ENCODE measurements at regions not wholly inside any gene's neighbourhood (a gene's known extent, or its start where the extent isn't known, plus 50 kb on each side); places are given as distances from the start of the nearest gene placed in this dataset.
"Not testable (repeated sequence)": the region's sequence is repeated elsewhere in the genome, so short reads cannot be mapped to it uniquely, and the experiment has no call there.

DNA sequence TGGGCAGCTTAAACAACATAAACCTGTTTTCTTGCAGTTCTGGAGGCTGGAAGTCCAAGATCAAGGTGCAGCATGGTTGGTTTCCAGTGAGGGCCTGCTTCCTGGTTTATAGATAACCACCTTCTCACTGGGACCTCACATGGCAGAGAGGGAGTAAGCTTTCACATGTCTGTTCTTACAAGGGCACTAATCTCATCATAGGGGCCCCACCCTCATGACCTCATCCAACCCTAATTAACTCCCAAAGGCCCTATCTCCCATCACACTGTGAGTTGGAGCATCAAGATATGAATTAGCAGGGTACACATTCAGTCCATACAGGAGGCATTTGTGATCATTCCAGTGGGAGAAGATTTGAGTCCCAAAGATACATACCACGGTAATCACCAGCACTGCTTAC is 50.5 kb upstream of the GRIN2A start:
- no peak for DNase-seq (ENCODE audit: low read depth)

DNA sequence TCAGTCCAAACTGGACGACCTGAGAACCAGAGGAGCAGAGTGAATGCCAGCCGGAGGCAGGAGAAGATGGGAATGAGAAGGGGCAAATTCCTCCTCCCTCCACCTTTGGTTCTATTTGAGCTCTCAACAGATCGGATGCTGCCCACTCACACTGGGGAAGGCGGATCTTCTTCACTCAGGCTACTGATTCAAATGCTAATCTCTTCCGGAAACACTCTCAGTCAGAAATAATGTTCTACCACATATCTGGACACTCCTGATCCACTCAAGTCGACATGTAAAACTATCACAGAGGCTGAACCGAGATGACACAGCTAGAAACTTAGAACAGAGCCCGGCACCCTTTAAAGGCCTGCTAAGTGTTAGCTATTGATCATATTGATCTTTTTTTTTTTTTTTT is 57.4 kb upstream of the GRIN2A start:
- DNase-seq (ENCODE audit: low read depth), result no peak

DNA sequence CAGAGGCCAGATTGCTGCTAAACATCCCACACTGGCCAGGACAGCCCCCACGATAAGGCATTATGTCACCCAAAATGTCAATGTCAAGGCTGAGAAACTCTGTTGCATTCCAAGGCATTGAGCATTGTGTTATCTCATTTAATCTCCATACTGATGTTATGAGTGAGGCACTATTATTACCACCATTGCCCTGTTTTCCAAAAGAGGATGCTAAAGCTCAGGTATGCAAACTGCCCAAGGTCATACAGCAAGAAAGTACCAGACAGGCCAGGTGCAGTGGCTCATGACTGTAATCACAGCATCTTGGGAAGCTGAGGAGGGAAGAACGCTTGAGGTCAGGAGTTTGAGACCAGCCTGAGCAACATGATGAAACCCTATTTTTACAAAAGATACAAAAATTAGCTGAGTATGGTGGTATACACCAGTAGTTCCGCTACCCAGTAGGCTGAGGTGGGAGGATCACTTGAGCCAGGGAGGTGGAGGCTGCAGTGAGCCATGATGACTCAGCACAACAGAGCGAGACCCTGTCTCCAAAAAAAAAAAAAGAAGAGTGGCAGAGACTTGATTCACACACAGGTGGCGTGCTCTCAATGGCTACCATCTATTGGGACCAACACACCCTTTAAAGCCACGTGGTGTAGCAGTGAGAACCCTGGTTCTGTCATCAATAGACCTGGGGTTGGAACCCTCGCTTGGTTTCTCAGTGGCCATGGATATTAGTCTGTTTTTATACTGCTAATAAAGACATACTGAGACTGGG is 58.8 kb upstream of the GRIN2A start:
- no peak for DNase-seq (ENCODE audit: low read depth)

DNA sequence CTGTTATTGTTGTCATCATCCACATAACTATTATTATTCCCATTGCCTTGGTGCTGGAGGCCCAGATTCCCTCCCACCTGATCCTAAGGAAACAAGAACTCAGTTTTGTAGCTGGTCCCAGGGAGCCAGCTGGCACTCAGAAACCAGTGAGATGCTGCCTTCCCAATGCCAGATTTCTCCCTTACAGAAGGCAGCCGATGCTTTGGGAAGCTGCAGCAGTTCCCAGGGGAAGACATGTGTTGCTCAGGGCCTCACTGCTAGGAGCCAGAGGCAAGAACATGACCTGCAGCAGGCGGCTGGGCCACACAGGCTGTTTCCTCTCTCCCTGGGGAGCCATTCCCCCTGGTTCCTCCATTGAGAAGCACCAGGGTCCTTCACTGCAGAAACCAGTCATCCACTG is 59.9 kb upstream of the GRIN2A start:
- no peak for DNase-seq (ENCODE audit: low read depth)

DNA sequence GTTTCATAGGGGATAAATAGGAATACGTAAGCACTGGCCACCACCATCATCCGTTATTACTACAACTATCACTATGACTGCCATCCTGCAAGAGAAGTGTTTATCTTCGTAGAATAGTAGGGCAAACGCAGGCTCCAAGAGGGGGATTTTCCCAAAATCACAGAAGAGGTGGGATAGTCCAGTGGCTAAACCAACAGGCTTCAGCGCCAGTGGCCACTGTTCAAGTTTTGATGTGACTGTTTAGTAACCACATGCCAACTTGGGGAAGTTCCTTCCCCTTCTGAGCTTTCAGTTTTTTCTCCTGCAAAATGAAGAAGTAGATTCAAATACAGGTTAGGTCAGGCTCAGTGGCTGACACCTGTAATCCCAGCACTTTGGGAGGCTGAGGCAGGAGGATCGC is 60.7 kb upstream of the GRIN2A start:
- DNase-seq (ENCODE audit: low read depth), result no peak

DNA sequence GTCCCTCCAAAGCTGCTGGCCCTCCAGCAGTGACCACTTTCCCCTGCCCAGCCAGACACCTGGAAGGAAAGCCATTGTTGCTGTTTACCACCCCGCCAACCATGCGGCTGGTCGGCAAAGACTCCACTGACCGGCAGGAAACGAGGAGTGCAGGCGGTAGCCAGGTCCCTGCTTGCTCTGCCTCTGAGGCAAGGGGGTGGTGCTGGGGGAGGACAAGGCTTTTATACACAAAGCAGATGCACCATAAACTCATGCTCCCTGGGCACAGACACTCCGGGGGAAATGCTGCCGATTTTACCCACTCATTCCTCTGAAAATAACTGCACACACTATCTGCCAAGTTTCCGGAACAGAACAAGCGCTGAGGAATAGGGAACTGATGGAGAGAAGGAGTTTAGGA is 62.8 kb upstream of the GRIN2A start:
- DNase-seq (ENCODE audit: low read depth), result no peak

DNA sequence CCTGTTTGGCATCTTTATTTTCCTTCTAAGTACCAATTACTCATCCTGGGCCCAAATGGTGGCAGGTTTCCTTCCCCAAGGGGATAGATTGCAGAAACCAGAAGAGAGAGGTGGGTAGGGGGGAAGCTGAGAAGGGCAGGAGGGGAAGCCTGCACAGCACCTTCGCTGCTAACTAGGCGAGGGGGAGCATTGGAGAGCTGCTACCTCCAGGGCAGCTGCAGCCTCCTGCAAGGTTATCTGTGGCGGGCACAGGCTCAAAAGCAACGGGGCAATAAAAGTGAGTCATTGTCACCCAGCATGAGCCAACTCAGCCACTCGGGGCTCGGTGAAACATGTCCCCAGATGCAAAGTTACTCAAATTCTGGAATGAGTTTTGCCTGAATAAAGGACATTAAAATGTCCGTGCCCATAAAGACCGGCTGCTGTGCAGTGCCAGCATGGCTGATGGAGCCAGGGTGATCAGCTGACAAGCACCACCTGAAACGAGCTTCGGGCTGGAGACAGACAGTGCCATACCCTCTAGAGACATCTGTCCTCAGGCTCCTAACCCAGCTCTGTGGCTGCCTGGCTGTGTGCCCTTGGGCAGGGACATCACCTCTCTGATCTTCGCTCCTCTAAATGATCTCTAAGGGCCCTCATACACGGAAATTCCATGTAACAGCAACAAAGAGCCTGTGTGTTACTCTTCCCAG is 68.1 kb upstream of the GRIN2A start:
- DNase-seq (ENCODE audit: low read depth), result no peak

DNA sequence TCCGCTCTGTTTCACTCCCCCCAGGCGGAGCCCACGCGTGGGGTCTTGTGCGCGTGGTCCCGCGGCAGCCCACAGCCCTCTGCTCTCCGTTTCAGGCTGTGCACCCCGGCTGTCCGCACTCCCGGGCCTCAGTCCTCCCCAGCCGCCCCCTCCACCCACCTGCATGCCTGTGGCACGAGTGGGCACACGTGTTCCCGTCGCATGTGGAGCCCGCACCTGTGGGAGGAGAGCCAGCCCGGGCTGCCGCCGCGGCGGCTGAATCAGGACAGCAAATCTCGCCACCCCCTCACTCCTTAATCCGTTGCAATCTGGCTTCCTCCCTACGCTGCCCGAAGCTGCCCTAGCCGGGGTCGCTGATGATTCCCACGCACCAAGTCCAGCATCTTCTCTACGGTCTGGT is 69.9 kb upstream of the GRIN2A start:
- no peak for DNase-seq (ENCODE audit: low read depth)

DNA sequence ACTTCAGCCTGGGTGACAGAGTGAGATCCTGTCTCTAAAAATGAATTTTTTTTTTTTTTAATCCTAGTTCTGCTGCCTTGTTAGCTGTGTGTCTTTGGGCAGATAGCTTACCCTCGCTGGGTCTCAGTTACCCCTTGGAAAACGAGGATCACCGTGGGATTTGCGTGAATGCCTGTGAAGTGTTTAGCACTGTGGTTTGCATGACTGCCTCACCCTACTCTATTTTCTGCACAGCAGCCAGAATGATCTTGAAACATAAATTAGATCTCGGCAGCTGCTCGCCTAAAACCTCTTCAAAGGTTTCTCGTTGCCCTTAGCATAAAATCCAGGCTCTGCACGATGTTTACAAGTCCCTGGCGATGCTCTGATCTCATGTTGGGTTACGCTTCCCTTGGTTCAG is 71.2 kb upstream of the GRIN2A start:
- DNase-seq (ENCODE audit: low read depth), result no peak

DNA sequence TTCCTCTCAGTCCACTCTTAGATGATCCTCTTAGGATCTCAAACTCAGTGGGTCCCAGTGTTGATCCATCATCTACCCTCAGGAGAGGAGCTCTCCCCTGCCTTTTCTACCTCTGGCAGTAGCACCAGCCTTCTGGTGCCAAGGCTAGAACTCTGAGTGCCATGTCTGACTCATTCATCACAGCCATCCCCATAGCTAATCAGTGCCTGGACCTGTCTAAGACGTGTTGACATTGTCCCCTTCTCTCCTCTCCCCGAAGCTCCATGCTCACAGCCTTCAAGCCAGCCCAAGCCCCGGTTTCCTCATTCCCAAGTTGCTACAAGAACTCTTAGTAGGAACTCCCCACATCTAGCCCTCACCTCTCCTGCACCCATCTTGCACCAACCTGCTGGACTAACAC is 73.5 kb upstream of the GRIN2A start:
- no peak for DNase-seq (ENCODE audit: low read depth)

DNA sequence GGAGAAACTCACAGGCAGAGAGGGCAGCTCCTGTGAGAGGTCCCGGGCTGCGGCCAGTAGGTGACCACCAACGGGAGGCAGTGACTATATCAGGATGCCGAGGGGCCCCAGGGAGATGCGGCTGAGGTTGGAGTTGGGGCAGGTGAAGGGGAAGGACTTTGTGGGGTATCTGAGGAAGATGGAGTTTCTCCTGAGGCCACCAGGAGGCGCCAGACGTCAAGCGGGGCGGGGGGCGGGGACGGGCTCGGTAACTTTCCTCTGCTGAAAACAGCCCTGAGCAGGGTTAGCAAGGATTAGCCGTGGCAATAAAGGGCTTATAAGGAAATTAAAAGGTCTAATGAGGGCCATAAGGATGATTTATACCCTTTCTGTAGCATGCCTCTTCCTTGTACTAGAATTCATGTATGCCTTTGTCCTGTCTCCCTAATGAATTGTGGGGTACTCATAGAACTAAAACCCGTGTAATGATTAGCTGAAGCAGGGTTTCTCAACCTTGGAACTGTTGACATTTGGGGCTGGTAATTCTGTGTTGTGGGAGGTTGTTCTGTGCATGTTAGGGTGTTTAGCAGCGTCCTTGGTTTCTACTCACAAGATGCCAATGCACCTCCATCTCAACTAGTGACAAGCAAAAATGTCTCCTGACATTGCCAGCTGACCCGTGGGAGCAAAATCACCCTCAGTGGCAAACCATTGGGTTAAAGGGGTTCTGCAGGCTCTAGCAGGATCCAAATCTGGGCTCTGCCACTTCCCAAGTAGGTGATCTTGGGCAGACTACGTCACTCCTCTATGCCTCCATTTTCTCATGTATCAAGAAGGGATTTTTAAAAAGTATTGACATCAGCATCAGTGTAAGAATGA is 74.8 kb upstream of the GRIN2A start:
- no peak for DNase-seq (ENCODE audit: low read depth)

DNA sequence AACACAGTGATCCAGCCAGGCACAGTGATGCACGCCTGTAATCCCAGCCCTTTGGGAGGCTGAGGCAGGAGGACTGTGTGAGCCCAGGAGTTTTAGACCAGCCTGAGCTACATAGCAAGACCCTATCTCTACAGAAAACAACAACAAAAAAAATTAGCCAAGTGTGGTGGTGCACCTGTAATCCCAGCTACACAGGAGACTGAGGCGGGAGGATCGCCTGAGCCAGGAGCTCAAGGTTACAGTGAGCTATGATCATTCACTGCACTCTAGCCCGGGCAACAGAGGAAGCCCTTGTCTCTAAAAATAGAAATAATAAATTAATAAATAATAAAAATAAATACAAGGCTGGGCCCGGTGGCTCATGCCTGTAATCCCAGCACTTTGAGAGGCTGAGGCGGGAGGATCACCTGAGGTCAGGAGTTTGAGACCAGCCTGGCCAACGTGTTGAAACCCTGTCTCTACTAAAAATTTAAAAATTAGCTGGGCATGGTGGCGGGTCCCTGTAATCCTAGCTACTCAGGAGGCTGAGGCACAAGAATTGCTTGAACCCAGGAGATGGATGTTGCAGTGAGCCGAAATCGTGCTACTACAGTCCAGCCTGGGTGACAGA is 75.5 kb upstream of the GRIN2A start:
- not testable (repeated sequence) for DNase-seq (ENCODE audit: low read depth)

DNA sequence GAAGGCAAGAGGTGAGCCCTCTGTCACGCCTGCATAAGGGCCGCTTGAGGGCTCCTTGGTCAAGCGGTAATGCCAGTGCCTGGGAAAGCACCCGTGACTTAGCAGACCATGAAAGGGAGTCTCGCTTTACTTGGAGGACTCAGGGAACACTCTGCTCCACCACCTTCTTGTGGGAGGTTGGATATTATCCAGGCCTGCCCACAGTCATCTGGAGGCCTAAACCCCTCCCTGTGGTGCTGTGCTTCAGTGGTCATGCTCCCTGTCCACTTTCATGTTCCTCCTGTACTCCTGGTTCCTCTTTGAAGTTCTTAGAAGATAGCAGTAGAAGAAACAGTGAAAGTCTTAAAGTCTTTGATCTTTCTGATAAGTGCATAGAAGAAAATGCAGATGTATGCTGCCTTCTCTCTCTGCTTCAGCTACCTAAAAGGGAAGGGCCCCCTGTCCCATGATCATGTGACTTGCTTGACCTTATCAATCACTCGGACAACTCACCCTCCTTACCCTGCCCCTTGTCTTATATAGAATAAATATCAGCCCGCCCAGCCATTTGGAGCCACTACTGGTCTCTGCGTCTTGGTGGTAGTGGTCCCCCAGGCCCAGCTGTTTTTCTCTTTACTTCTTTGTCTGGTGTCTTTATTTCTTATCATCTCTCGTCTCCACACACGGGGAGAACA is 76.8 kb upstream of the GRIN2A start:
- DNase-seq (ENCODE audit: low read depth), result not testable (repeated sequence)

DNA sequence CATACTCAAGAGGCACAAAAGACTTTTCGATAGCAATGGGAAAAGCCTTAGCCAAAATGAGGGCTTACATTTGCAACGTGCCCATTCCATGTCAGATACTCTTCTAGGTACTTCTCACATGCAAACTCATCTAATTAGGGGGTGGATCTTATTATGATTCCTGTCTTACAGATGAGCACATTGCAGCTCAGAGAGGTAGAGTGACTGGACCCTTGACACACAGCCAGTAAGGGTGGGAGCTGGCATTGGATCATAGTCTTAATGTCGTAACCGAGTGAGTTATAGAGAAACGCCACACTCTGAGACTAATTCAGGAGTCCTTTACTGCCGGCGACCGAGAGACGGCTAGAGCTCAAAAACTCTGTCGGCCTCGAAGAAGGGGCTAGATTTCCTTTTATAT is 78.8 kb upstream of the GRIN2A start:
- no peak for DNase-seq (ENCODE audit: low read depth)

DNA sequence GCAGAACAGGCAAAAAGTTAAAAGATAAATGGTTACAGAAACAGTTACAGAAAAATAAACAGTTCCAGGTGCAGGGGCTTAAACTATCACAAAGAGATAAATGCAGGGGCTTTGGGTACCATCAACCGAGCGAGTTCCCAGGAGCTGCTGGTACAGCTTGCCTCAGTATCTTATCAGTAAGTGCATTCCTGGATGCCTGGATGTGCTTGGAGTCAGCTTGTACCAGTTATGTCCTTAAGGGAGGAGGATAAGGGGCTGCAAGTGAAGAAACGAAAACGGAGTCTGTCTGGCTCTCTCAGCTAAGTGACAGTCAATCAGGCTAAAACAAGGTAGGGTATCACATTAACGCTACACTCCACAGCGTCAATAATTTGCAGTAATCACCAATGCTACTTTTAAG is 79.3 kb upstream of the GRIN2A start:
- not testable (repeated sequence) for DNase-seq (ENCODE audit: low read depth)

DNA sequence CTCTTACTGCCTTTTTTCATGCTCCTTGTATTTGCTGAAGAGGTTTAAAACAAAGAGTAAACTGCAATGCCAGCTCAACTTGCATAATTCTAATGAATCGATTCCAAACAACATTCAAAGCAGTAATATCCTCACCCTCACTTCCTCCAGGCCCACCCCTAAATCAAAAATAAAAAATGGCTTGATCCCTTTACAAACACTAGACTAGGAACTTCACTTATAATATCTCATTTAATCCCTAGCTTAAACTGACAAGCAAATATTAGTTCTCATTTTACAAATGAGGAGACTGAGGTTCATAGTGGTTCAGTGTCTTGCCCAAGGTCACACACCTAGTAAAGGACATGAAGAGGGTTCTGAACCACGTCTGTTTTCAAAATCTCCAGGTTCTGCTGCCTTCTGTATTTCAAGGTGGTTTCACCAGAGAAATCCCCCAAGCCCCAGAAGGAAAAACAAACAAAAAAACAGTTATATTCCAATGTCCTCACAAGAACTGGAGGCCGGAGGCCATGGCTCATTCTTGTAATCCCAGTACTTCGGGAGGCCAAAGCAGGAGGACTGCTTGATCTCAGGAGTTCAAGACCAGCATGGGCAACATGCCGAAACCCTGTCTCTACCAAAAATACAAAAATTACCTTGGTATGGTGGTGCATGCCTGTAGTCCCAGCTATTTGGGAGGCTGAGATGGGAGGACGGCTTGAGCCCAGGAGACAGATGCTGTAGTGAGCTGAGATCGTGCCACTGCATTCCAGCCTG is 80.3 kb upstream of the GRIN2A start:
- no peak for DNase-seq (ENCODE audit: low read depth)

DNA sequence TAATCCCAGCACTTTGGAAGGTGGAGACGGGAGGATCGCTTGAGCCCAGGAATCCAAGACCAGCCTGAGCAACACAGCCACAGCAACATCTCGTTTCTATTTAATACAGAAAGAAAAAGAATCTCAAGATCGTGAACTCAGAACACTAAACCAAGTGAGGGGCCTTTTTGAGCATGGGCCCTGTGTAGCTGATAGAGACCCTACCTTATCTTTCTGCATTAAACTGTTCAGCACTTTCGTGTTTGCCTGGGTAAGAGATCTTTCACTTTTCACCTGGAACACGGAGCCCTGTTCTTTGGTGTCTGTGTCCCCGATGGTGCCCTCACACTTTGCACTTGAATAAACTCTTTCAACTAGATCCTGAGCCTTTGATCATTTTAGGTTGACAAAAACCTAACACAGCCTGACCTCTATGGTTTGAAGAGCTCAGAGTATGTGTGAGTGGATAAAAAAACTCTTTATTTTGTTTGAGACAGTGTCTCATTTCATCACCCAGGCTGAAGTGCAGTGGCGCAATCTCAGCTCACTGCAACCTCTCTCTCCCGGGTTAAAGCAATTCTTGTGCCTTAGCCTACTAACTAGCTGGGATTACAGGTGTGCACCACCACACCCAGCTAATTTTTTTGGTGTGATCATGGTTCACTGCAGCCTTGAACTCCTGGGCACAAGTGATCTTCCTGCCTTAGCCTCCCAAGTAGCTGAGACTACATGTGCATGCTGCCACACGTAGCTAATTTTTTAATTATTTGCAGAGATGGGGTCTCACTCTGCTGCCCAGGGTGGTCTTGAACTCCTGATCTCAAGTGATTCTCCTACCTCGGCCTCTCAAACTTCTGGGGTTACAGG is 83.8 kb upstream of the GRIN2A start:
- no peak for DNase-seq (ENCODE audit: low read depth)

DNA sequence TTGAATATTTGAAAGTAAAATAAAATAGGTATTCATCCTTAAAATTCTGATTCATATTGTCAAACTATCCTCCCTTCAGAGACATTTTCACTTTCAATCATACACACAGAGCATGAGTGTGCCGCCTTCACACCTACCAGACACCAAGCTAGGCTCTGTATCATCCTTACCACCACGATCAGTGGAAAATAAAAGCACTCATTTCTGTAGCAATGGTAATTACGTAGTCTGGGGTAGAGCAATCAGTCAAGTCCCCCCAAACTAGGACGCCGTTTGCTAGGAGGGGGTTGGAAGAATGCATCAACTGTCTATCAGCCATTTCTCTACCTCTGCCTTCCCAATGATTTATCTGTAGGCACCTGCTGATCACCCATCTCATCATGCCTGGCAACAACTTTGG is 84.6 kb upstream of the GRIN2A start:
- no peak for DNase-seq (ENCODE audit: low read depth)

DNA sequence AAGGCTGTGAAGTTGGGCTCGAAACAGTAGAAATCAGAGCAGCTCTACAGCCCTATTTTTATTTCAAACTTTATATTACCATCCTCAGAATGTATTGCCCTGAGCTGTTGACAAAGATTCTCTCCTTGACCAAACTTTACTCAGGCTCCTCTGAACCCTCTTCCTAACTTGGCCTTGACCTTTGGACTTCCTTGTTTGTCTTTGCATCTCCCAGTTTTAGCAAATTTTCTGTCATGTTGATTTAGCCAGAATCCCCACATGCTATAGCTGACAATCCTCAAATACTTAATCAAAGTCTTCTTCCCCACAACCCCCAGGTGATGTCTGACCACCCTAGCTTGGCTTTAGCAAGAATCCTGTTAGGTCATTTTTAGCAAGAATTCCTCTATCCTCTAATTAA is 87.4 kb upstream of the GRIN2A start:
- DNase-seq (ENCODE audit: low read depth), result no peak

DNA sequence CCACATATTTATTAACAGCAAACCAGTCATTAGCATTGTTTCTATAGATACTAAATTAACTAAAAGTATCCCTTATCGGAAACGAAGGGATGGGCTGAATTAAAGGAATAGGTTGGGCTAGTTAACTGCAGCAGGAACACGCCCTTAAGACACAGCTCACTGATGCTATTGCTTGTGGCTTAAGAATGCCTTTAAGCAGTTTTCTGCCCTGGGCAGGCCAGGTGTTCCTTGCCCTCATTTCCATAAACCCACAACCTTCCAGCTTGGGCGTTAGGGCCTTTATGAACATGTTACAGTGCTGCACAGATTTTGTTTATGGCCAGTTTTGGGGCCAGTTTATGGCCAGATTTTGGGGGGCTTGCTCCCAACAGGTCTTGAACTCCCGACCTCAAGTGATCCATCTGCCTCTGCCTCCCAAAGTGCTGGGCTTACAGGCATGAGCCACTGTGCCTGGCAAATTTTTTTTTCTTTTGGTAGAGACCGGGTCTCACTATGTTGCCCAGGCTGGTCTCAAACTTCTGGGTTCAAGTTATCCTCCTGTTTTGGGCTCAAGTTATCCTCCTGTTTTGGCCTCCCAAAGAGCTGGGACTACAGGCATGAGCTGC is 90.1 kb upstream of the GRIN2A start:
- not testable (repeated sequence) for DNase-seq (ENCODE audit: low read depth)
